ENCODE measurements at regions not wholly inside any gene's neighbourhood (a gene's known extent, or its start where the extent isn't known, plus 50 kb on each side); places are given as distances from the start of the nearest gene placed in this dataset.

DNA sequence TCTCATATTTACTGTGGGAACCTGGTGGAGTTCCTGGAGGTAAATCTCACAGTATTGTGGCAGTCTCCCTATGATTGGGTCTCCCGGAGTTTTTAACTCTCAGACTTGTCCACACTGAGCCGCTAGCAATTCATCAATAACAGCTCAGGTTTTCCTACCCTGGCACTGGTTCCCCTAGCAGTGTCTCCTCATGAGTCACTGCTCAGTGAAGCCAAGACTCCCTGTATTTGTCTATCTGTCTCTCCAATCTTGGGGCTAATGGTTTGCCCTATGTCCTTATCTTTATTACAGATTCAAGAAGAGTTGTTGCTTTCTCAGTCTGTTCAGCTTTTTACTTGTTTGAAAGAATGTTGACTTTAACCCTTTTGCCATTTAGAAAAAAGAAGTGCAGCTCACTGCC, 176.7 kb upstream of the FGF10 start:
- H3K4me2 ChIP-seq (ENCODE audit: low read length), result no peak overlapping the region
- no peaks in the 10 kb centered on the region for H3K79me2 ChIP-seq (ENCODE audit: control insufficient read depth, low read length)
- no peaks in the 10 kb centered on the region for H3F3A ChIP-seq (ENCODE audit: control insufficient read depth, insufficient read depth)
- no peaks in the 10 kb centered on the region for H3K4me1 ChIP-seq (ENCODE audit: control insufficient read depth, low read length)
- no peak overlapping the region for H3K27ac ChIP-seq (ENCODE audit: low read depth, low read length)
- no peaks in the 10 kb centered on the region for H4K20me1 ChIP-seq (ENCODE audit: control insufficient read depth, insufficient read depth, low read depth, low read length)
- TF ChIP-seq EZH2phosphoT487 (IDR thresholded peaks at IDR 0.05; ENCODE audit: borderline replicate concordance, low read length) (no peak), CTCF (IDR thresholded peaks at IDR 0.05; ENCODE audit: low read depth, low read length, poor library complexity, severe bottlenecking) (no peak)
- H3K4me3 ChIP-seq (ENCODE audit: low read length), result no peak overlapping the region
- H3K27me3 ChIP-seq (ENCODE audit: control insufficient read depth, low read length), result no peaks in the 10 kb centered on the region
- no peaks in the 10 kb centered on the region for H3K9me2 ChIP-seq (replicated peaks; ENCODE audit: control insufficient read depth, low read length)
- no peaks in the 10 kb centered on the region for H3K9me3 ChIP-seq (ENCODE audit: control insufficient read depth, insufficient read depth, low read length)
- no peaks in the 10 kb centered on the region for H3K36me3 ChIP-seq (ENCODE audit: control insufficient read depth, low read length)

DNA sequence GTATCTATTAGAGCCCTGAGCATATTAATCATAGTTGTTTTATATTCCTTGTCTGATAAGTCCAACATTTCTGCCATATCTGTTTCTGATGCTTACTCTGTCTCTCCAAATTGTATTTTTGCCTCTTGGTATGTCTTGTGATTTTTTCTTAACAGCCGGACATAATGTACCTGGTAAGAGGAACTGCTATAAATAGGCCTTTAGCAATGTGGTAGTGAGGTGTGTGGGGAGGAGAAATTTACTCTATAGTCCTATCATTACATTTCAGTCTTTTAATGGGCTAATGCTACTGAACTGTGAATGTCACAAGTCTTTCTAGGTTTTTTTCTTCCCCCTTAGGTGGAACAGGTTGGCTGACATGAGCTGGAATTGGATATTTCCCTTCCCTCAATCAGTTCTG, 176.1 kb upstream of the FGF10 start:
- Histone ChIP-seq H3K9me2 (replicated peaks; ENCODE audit: control insufficient read depth, low read length) (no peaks in the 10 kb centered on the region), H4K20me1 (ENCODE audit: control insufficient read depth, insufficient read depth, low read depth, low read length) (no peaks in the 10 kb centered on the region), H3F3A (ENCODE audit: control insufficient read depth, insufficient read depth) (no peaks in the 10 kb centered on the region), H3K36me3 (ENCODE audit: control insufficient read depth, low read length) (no peaks in the 10 kb centered on the region), H3K27me3 (ENCODE audit: control insufficient read depth, low read length) (no peaks in the 10 kb centered on the region), H3K79me2 (ENCODE audit: control insufficient read depth, low read length) (no peaks in the 10 kb centered on the region), H3K4me1 (ENCODE audit: control insufficient read depth, low read length) (no peaks in the 10 kb centered on the region), H3K27ac (ENCODE audit: low read depth, low read length) (no peak overlapping the region), H3K9me3 (ENCODE audit: control insufficient read depth, insufficient read depth, low read length) (no peaks in the 10 kb centered on the region), H3K4me3 (ENCODE audit: low read length) (no peak overlapping the region), H3K4me2 (ENCODE audit: low read length) (no peak overlapping the region)
- TF ChIP-seq CTCF (IDR thresholded peaks at IDR 0.05; ENCODE audit: low read depth, low read length, poor library complexity, severe bottlenecking) (no peak), EZH2phosphoT487 (IDR thresholded peaks at IDR 0.05; ENCODE audit: borderline replicate concordance, low read length) (no peak)

GRCh38 chr5:44546286-44546685, 157.1 kb upstream of the FGF10 start:
- Histone ChIP-seq H3K9me3 (ENCODE audit: control insufficient read depth, insufficient read depth, low read length) (no peaks in the 10 kb centered on the region), H3K9me2 (replicated peaks; ENCODE audit: control insufficient read depth, low read length) (no peaks in the 10 kb centered on the region), H3K4me2 (ENCODE audit: low read length) (no peak overlapping the region), H3K27me3 (ENCODE audit: control insufficient read depth, low read length) (no peaks in the 10 kb centered on the region), H3K36me3 (ENCODE audit: control insufficient read depth, low read length) (no peaks in the 10 kb centered on the region), H4K20me1 (ENCODE audit: control insufficient read depth, insufficient read depth, low read depth, low read length) (no peaks in the 10 kb centered on the region), H3K27ac (ENCODE audit: low read depth, low read length) (no peak overlapping the region), H3F3A (ENCODE audit: control insufficient read depth, insufficient read depth) (no peaks in the 10 kb centered on the region), H3K79me2 (ENCODE audit: control insufficient read depth, low read length) (no peaks in the 10 kb centered on the region), H3K4me3 (ENCODE audit: low read length) (no peak overlapping the region), H3K4me1 (ENCODE audit: control insufficient read depth, low read length) (no peaks in the 10 kb centered on the region)
- TF ChIP-seq CTCF (IDR thresholded peaks at IDR 0.05; ENCODE audit: low read depth, low read length, poor library complexity, severe bottlenecking), result no peak
- TF ChIP-seq EZH2phosphoT487 (IDR thresholded peaks at IDR 0.05; ENCODE audit: borderline replicate concordance, low read length), result no peak

DNA sequence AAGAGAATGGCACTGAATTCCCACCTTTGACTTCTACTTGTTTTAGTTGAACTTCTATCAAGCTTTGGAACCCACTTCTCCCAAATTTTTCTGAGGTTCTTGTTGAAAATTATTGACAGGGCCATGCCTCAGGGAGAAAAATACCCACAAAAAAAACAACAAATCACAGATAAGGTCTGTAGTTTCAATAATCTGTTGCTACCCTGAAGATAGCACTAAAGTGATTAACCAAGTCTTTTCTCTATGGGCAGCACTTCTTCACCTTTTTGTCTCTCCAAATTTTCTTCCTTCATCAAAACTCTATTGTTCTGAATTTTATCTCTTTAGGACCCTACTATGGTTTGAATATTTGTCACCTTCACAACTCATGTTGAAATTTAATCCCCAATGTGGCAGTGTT, 154.3 kb upstream of the FGF10 start:
- Histone ChIP-seq H3K27ac (ENCODE audit: low read depth, low read length) (no peak overlapping the region), H3F3A (ENCODE audit: control insufficient read depth, insufficient read depth) (no peaks in the 10 kb centered on the region), H3K9me2 (replicated peaks; ENCODE audit: control insufficient read depth, low read length) (no peaks in the 10 kb centered on the region), H3K36me3 (ENCODE audit: control insufficient read depth, low read length) (no peaks in the 10 kb centered on the region), H3K4me3 (ENCODE audit: low read length) (no peak overlapping the region), H3K9me3 (ENCODE audit: control insufficient read depth, insufficient read depth, low read length) (no peaks in the 10 kb centered on the region), H4K20me1 (ENCODE audit: control insufficient read depth, insufficient read depth, low read depth, low read length) (no peaks in the 10 kb centered on the region), H3K4me1 (ENCODE audit: control insufficient read depth, low read length) (no peaks in the 10 kb centered on the region), H3K27me3 (ENCODE audit: control insufficient read depth, low read length) (no peaks in the 10 kb centered on the region), H3K4me2 (ENCODE audit: low read length) (no peak overlapping the region), H3K79me2 (ENCODE audit: control insufficient read depth, low read length) (no peaks in the 10 kb centered on the region)
- no peak for TF ChIP-seq CTCF (IDR thresholded peaks at IDR 0.05; ENCODE audit: low read depth, low read length, poor library complexity, severe bottlenecking)
- TF ChIP-seq EZH2phosphoT487 (IDR thresholded peaks at IDR 0.05; ENCODE audit: borderline replicate concordance, low read length), result no peak

All from DOHH2 (cell line).